PC-3 (cell line): ENCODE measurements at regions not wholly inside any gene's neighbourhood (a gene's known extent, or its start where the extent isn't known, plus 50 kb on each side); places are given as distances from the start of the nearest gene placed in this dataset.
"Not testable (repeated sequence)": the region's sequence is repeated elsewhere in the genome, so short reads cannot be mapped to it uniquely, and the experiment has no call there.

ENCODE experiments used
- ATAC-seq: fragments of 200-7000 bp; cut with Tn5 transposase; 2 replicates; pipeline ENCODE4 v1.9.1; 2020; ENCODE audit warnings: mild to moderate bottlenecking, moderate library complexity
- BruUV-seq: library from RNA; stranded (reverse); fragments of 400-500 nt; replicated peaks from 2 replicates; lab custom pipeline; 2021; lab: Mats Ljungman, UMichigan
- CTCF ChIA-PET: fragments of 300-600 bp; sonication (Branson Sonifier 250); formaldehyde crosslinking; loops from one replicate; lab custom pipeline; 2022; ENCODE audit warnings: antibody characterized with exemption; lab: Charles Lee
- POLR2A ChIA-PET: fragments of 300-600 bp; sonication (Branson Sonifier 250); formaldehyde crosslinking; loops from one replicate; lab custom pipeline; 2022; ENCODE audit warnings: antibody characterized with exemption; ENCODE audit not compliant: unreplicated experiment; lab: Charles Lee
- DNase-seq: peaks from one replicate; pipeline ENCODE4 v3.0.0-alpha.2; 2015
- H2AFZ ChIP-seq: fragments of 300-600 bp; sonication (generic); 2 replicates; pipeline ENCODE4 v1.6.0; 2016; ENCODE audit warnings: antibody characterized with exemption, low read length
- H3F3A ChIP-seq: fragments of 300-600 bp; sonication (generic); one replicate; pipeline ENCODE4 v1.6.0; 2017; ENCODE audit warnings: antibody characterized with exemption, low read length, control low read depth, mild to moderate bottlenecking; ENCODE audit not compliant: unreplicated experiment
- H3K27ac ChIP-seq: fragments of 300-600 bp; sonication (generic); 2 replicates; pipeline ENCODE4 v1.5.1; 2016; ENCODE audit warnings: mild to moderate bottlenecking, low read length
- H3K27me3 ChIP-seq: fragments of 300-600 bp; sonication (generic); 2 replicates; pipeline ENCODE4 v1.6.1; 2016; ENCODE audit warnings: low read length, mixed read lengths
- H3K36me3 ChIP-seq: fragments of 300-600 bp; sonication (generic); 2 replicates; pipeline ENCODE4 v1.6.1; 2016; ENCODE audit warnings: low read depth, mixed run types, low read length, mixed read lengths
- H3K4me1 ChIP-seq: fragments of 300-600 bp; sonication (generic); 2 replicates; pipeline ENCODE4 v1.5.1; 2016; ENCODE audit warnings: low read length; ENCODE audit not compliant: insufficient read depth
- H3K4me2 ChIP-seq: fragments of 300-600 bp; sonication (generic); 2 replicates; pipeline ENCODE4 v1.6.0; 2016; ENCODE audit warnings: low read length
- H3K4me3 ChIP-seq: fragments of 300-600 bp; sonication (generic); 2 replicates; pipeline ENCODE4 v1.5.1; 2016; ENCODE audit warnings: mild to moderate bottlenecking, low read length, mixed read lengths
- H3K79me2 ChIP-seq: fragments of 300-600 bp; sonication (generic); 2 replicates; pipeline ENCODE4 v1.6.1; 2017; ENCODE audit warnings: low read length, mixed read lengths
- H3K9ac ChIP-seq: fragments of 300-600 bp; sonication (generic); 2 replicates; pipeline ENCODE4 v1.6.0; 2016; ENCODE audit warnings: mild to moderate bottlenecking, low read length
- H3K9me2 ChIP-seq: fragments of 300-600 bp; sonication (generic); replicated peaks from 2 replicates; pipeline ENCODE4 v1.6.1; 2016; ENCODE audit warnings: mixed run types, low read length, mixed read lengths
- H3K9me3 ChIP-seq: fragments of 300-600 bp; sonication (generic); 2 replicates; pipeline ENCODE4 v1.6.1; 2016; ENCODE audit warnings: low read length, mixed read lengths
- H4K20me1 ChIP-seq: fragments of 300-600 bp; sonication (generic); 2 replicates; pipeline ENCODE4 v1.6.1; 2016; ENCODE audit warnings: low read length, mixed read lengths
- EZH2 ChIP-seq: fragments of 300-600 bp; sonication (generic); IDR thresholded peaks from one replicate; pipeline ENCODE4 v1.6.1; 2017; ENCODE audit warnings: antibody characterized with exemption, mild to moderate bottlenecking, low read length; ENCODE audit not compliant: unreplicated experiment
- EZH2phosphoT487 ChIP-seq: fragments of 300-600 bp; sonication (generic); IDR thresholded peaks from 2 replicates; pipeline ENCODE4 v1.6.1; 2018; ENCODE audit warnings: mild to moderate bottlenecking, antibody characterized with exemption, low read length, borderline replicate concordance
- intact Hi-C: fragments of 100-400 bp; cut with micrococcal nuclease; formaldehyde crosslinking; loops from 2 replicates; pipeline ENCODE4 v1.9.0; 2023
- TF ChIP-seq, protein P1 (sequence below): fragments of 300-600 bp; sonication (generic); conservative IDR thresholded peaks from 2 replicates; pipeline ENCODE4 v1.5.1; 2017; ENCODE audit warnings: antibody characterized with exemption, low read depth, mild to moderate bottlenecking, low read length

DNA sequence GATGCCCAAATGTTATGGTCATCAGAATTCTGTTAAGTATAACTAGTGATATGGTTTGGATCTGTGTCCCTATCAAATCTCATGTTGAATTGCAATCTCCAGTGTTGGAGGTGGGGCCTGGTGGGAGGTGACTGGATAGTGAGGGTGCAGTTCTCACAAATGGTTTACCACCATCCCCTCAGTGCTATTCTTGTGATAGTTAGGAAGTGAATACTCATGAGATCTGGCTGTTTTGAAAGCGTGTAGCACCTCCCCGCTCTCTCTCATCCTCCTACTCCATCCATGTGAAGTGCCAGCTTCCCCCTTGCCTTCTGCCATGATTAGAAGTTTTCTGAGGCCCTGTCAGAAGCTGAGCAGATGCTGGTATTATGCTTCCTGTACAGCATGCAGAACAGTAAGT is 359.5 kb downstream of the TMEM167A start:
- ChIA-PET CTCF (no interaction called here), POLR2A (no interaction called here)
- Histone ChIP-seq H3K27me3 (no peaks in the 10 kb centered on the region), H3K4me1 (no peaks in the 10 kb centered on the region), H3K4me3 (no peak overlapping the region), H3K36me3 (no peaks in the 10 kb centered on the region), H3K79me2 (no peaks in the 10 kb centered on the region), H3K9me2 (no peaks in the 10 kb centered on the region), H3K27ac (no peak overlapping the region), H3K4me2 (no peak overlapping the region), H3K9me3 (no peaks in the 10 kb centered on the region), H2AFZ (no peak overlapping the region), H3K9ac (no peak overlapping the region), H4K20me1 (no peaks in the 10 kb centered on the region), H3F3A (no peaks in the 10 kb centered on the region)
- intact Hi-C loops: no loop called here
- no peak for ATAC-seq
- no TSS peak for BruUV-seq
- DNase-seq: no peak
- TF ChIP-seq, protein P1, sequence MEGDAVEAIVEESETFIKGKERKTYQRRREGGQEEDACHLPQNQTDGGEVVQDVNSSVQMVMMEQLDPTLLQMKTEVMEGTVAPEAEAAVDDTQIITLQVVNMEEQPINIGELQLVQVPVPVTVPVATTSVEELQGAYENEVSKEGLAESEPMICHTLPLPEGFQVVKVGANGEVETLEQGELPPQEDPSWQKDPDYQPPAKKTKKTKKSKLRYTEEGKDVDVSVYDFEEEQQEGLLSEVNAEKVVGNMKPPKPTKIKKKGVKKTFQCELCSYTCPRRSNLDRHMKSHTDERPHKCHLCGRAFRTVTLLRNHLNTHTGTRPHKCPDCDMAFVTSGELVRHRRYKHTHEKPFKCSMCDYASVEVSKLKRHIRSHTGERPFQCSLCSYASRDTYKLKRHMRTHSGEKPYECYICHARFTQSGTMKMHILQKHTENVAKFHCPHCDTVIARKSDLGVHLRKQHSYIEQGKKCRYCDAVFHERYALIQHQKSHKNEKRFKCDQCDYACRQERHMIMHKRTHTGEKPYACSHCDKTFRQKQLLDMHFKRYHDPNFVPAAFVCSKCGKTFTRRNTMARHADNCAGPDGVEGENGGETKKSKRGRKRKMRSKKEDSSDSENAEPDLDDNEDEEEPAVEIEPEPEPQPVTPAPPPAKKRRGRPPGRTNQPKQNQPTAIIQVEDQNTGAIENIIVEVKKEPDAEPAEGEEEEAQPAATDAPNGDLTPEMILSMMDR: no peak
- no peak for TF ChIP-seq EZH2
- no peak for TF ChIP-seq EZH2phosphoT487

DNA sequence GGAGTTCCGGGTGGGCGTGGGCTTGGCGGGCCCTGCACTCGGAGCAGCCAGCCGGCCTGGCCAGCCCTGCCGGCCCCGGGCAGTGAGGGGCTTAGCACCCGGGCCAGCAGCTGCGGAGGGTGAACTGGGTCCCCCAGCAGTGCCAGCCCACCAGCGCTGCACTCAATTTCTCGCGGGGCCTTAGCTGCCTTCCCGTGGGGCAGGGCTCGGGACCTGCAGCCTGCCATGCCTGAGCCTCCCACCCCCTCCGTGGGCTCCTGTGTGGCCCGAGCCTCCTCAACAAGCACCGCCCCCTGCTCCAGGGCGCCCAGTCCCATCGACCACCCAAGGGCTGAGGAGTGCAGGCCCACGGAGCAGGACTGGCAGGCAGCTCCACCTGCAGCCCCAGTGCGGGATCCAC is 362.5 kb downstream of the TMEM167A start:
- CTCF ChIA-PET, ATAC-seq, H3K9me2 ChIP-seq, H3K27ac ChIP-seq, H3K4me2 ChIP-seq, intact Hi-C loops, H3K4me1 ChIP-seq, BruUV-seq, H4K20me1 ChIP-seq, H3K79me2 ChIP-seq, H3F3A ChIP-seq, H3K9ac ChIP-seq, DNase-seq, H3K36me3 ChIP-seq, H3K27me3 ChIP-seq, POLR2A ChIA-PET, H3K9me3 ChIP-seq, H3K4me3 ChIP-seq, H2AFZ ChIP-seq: not testable (repeated sequence)

- Histone ChIP-seq H3K4me1 (no peaks in the 10 kb centered on the region), H3K4me3 (no peak overlapping the region), H3K9me2 (no peaks in the 10 kb centered on the region), H3K9ac (no peak overlapping the region), H3K4me2 (no peak overlapping the region), H2AFZ (no peak overlapping the region), H3K27ac (no peak overlapping the region), H3F3A (no peaks in the 10 kb centered on the region), H3K27me3 (no peaks in the 10 kb centered on the region), H3K9me3 (no peaks in the 10 kb centered on the region), H3K79me2 (no peaks in the 10 kb centered on the region), H4K20me1 (no peaks in the 10 kb centered on the region), H3K36me3 (no peaks in the 10 kb centered on the region)
- ChIA-PET CTCF (no interaction called here), POLR2A (no interaction called here)
- ATAC-seq (no peak), DNase-seq (no peak)
- no peak for TF ChIP-seq EZH2phosphoT487
- TF ChIP-seq, protein P1: no peak
- TF ChIP-seq EZH2: no peak
- BruUV-seq: no TSS peak
- intact Hi-C loops: no loop called here
Measured at GRCh38 chr5:82713811-82714210, 363.4 kb downstream of the TMEM167A start.
